T1000 (cell line): ENCODE measurements at regions not wholly inside any gene's neighbourhood (a gene's known extent, or its start where the extent isn't known, plus 50 kb on each side); places are given as distances from the start of the nearest gene placed in this dataset.

Source experiments
- DNase-seq: peaks from one replicate; lab custom pipeline; 2025; ENCODE audit warnings: mixed read lengths; lab: John Stamatoyannopoulos, UW

- no peak for DNase-seq
These were observed 415.9 kb downstream of the EPHA4 start for GRCh38 chr2:221156062-221156734.

DNA sequence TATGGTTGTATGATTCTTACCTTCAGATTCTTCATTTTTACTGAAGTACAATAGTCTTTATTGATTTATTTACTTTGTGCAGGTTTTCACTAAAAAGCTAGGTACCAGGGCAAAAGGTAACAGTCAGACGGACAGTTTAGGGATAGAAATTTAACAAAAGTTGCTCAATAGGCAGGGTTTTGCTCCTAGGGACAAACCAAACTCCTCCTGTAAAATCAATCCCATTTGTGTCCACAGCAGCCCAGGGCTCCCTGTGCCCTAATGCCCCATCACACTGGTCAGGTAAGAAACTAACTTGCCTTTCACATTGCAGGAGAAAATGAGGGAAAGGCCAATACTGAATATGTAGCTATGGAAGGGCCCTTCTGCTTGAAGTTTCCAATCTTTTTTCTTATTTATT is 410.9 kb downstream of the EPHA4 start:
- DNase-seq = no peak

GRCh38 chr2:221166292-221166691 is 405.8 kb downstream of the EPHA4 start:
- DNase-seq = no peak

- DNase-seq = no peak
These were observed 404.5 kb downstream of the EPHA4 start for GRCh38 chr2:221167561-221167960.

DNA sequence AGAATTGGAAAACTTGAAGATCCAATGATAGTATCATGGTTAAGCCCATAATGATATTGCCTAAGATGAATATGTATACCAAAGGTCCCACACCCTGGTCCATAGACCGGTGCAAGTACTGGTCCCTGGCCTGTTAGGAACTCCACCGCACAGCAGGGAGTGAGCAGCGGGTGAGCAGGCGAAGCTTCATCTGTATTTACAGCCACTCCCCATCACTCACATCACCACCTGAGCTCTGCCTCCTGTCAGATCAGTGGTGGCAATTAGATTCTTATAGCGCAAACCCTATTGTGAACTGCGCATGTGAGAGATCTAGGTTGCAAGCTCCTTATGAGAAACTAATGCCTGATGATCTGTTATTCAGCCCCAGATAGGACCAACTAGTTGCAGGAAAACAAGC is 402.4 kb downstream of the EPHA4 start:
- DNase-seq = no peak

DNA sequence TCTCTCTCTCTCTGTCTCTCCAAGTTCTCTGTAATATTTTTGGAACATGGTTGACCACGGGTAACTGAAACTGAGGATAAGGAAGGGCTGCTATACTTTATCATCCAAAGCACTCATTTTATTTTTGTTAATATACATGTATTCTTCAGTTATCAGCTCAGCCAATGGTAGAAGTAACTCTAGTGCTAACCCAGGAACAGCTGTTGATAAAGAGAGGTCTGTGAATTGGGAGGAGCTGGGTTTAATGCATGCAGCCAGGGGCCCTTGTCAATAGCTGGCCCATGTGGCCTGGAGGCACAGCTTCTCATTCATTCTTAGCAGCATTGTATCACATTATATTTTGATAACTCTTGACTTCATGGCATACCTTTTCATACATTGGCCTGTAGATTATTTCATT is 401.6 kb downstream of the EPHA4 start:
- no peak for DNase-seq

- DNase-seq = no peak
These were observed 395.4 kb downstream of the EPHA4 start for GRCh38 chr2:221176667-221177066.

- DNase-seq = no peak
These were observed 394.0 kb downstream of the EPHA4 start for GRCh38 chr2:221178139-221178538.

DNA sequence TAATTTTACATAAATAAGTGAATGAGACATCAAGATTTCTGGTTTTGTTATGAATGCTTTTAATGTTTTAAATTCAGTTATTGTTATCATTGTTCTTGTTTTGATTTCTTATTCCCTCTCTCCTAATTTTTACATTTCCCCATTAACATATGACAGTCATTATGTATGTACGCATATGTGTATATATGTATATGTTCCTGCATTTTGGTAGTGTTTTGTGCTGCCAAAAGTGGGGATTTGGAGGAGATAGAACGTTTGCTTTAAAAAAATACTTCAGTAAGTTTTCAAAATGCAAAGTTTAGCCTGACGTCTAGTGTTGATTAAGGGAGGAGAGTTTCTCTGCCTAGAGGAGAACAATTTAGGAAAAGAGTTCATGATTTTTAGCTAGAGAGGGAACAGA is 385.2 kb downstream of the EPHA4 start:
- DNase-seq = no peak

GRCh38 chr2:221189431-221190067 is 382.6 kb downstream of the EPHA4 start:
- no peak for DNase-seq

GRCh38 chr2:221195829-221196228 is 376.3 kb downstream of the EPHA4 start:
- no peak for DNase-seq

- no peak for DNase-seq
These were observed 374.8 kb downstream of the EPHA4 start for GRCh38 chr2:221197225-221197856.

DNA sequence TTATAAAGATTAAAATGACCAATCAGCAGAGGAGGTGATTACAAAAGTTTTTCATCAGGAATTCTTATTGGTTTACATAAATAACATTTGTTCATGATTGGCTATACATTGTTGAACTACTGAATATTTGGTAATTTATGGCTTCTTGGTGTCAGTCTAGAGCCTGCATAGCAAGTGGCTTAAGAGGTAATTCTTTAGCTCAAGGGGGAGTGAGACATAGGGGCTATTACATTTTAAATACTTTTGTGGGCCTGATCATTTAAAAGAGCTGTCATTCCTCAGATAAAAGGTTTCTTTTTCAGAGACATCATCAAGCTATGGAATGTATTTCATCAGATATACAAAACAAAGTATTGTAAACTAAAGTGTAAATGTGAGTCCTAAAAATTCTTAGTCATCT is 373.8 kb downstream of the EPHA4 start:
- no peak for DNase-seq

DNA sequence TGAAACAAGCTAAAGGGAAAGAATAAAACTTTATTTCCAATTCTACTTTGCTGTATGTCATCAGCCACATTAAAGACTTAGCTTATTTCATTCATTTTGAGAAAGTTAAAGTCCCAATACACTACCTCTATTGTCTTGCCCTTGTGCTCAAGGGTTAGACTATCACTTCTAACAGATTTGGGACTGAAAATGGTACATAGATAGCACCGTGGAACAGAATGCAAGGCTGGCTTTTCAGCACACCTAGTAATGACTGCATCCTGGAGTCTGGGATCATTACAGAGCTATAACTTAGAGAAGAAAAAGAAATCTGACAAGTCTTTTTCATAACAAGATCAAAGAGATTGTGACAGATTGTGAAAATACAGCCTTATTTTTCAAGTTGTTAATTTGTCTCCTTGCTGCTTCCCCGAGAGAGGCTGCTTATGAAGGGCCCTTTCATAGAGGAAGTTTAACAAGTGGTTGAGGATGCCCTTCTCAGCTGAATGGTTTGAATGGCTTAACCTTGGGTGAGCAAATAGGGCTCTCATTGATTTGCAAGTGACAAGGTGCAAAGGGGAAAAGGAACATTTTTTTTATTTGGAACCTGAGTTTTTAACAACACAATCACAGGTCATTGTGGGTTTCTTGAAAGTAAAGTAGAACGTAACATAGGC is 371.8 kb downstream of the EPHA4 start:
- DNase-seq = no peak

- no peak for DNase-seq
These were observed 369.7 kb downstream of the EPHA4 start for GRCh38 chr2:221202431-221202830.

DNA sequence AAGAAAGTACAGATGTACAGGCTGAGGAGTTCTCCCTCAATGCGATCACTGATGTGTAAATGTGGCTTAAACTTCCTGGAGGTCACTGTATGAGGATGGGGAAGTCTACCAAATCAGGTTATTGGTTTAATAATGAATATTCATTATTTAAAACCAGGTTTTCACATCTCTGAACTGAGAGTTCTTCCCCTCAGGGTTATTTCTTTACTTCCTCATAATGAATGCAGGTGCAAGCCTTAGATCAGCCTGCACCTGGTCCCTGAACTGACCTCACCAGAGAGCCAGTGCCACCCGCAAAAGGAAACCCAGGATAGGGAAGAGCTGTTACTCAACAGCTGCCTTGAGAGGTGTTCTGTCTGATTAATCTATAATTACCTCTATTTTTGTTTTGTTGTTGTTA is 369.0 kb downstream of the EPHA4 start:
- no peak for DNase-seq

GRCh38 chr2:221203856-221204255 is 368.2 kb downstream of the EPHA4 start:
- no peak for DNase-seq

- DNase-seq = no peak
These were observed 367.4 kb downstream of the EPHA4 start for GRCh38 chr2:221204699-221205098.

- no peak for DNase-seq
These were observed 366.9 kb downstream of the EPHA4 start for GRCh38 chr2:221205103-221205673.

- no peak for DNase-seq
These were observed 361.4 kb downstream of the EPHA4 start for GRCh38 chr2:221210686-221211085.

DNA sequence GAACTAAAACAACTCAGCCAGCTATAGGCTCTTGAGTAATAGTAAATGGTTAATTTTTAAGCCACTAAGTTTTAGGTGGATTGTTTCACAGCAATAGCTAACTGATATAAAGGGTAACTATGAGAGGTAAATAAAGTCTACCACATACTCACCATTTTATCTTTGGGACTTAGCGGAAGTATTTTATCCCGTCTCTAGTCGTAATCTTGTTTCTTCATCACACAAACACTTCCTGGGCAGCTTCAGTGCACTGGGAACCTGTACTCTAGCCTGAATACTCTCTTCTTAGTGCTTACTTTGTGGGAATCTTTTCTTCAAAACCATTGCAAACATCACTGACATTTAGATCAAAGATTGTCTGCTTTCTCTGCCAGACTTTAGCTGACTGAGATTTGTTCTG is 360.5 kb downstream of the EPHA4 start:
- no peak for DNase-seq

DNA sequence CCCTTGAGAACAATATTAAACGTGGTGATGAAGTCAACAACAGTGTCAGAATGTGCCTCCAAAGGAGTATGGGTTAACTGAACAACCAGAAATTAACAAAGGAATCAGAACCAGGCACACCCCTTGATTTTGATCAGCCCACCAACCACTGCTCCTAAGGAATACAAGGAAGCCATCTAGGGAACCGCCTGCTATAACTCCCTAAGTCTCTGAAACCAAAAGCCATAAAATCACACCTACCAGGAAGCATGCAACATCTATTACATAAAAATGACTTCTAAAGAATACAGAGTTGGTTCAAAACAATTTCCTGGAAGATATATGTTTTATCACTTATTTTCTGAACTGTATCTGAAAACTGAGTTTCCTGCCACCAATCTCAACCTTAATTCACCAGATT is 360.0 kb downstream of the EPHA4 start:
- no peak for DNase-seq

DNA sequence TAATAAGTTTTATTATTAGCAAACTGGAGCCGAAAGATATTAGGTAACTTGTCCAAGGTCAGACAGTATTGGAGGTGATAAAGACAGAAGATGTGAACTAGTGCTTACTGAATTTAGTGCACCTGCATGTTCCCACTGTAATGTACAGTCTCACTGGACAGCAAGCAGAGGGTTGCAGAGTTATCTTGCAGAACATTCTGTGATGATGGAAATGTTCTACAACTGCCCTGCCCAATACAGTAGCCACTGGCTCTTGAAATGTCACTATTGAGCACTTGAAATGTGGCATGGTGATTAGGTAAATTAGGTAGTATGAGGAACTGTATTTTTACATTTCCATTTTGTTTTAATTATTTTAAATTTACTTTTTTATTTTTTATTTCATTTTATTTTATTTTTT is 356.6 kb downstream of the EPHA4 start:
- DNase-seq = no peak
